ENCODE measurements at regions not wholly inside any gene's neighbourhood (a gene's known extent, or its start where the extent isn't known, plus 50 kb on each side); places are given as distances from the start of the nearest gene placed in this dataset.

GRCh38 chrX:14235004-14235403 lies 205.3 kb upstream of the GEMIN8 start (continued):
- TF ChIP-seq ARID4B (CRISPR knock-in tag; IDR thresholded peaks at IDR 0.05; ENCODE audit: borderline replicate concordance) (no peak), IRF2 (CRISPR knock-in tag; IDR thresholded peaks at IDR 0.05; ENCODE audit: borderline replicate concordance, low read depth) (no peak), ZNF219 (CRISPR knock-in tag; IDR thresholded peaks at IDR 0.05; ENCODE audit: borderline replicate concordance) (no peak), OVOL2 (CRISPR knock-in tag; IDR thresholded peaks at IDR 0.05; ENCODE audit: borderline replicate concordance) (no peak), TCF7 (CRISPR knock-in tag; IDR thresholded peaks at IDR 0.05; ENCODE audit: low read depth) (no peak), ZNF425 (CRISPR knock-in tag; conservative IDR thresholded peaks at IDR 0.05) (no peak)

GRCh38 chrX:14232688-14233087 lies 203.0 kb upstream of the GEMIN8 start:
- H3K4me3 Mint-ChIP-seq, result no peak overlapping the region
- peaks cover 11% of the 10 kb centered on the region for H3K36me3 Mint-ChIP-seq
- ATAC-seq (no peak), DNase-seq (ENCODE audit: low spot score) (no peak)
- CTCF ChIA-PET, result no interaction called here
- TF ChIP-seq SMAD4 (CRISPR knock-in tag; IDR thresholded peaks at IDR 0.05) (no peak), NFE2L1 (CRISPR knock-in tag; IDR thresholded peaks at IDR 0.05) (no peak)
- peaks cover 3% of the 10 kb centered on the region for H3K27me3 Mint-ChIP-seq (ENCODE audit: low read depth)
- H3K4me1 Mint-ChIP-seq, result peaks cover 5% of the 10 kb centered on the region; the same call in 1 of the 2 replicates
- no peak overlapping the region for H3K27ac Mint-ChIP-seq
- POLR2A ChIA-PET, result no interaction called here
- H3K9me3 Mint-ChIP-seq, result peaks cover 25% of the 10 kb centered on the region

- Mint-ChIP-seq H3K27me3 (ENCODE audit: low read depth) (no peaks in the 10 kb centered on the region), H3K27ac (no peak overlapping the region), H3K4me1 (peaks cover 5% of the 10 kb centered on the region; the same call in 1 of the 2 replicates), H3K4me3 (no peak overlapping the region), H3K9me3 (peaks cover 10% of the 10 kb centered on the region), H3K36me3 (peaks cover 4% of the 10 kb centered on the region; the same call in 1 of the 2 replicates)
- TF ChIP-seq PREB (CRISPR knock-in tag; IDR thresholded peaks at IDR 0.05; ENCODE audit: borderline replicate concordance) (no peak), ATF1 (CRISPR knock-in tag; IDR thresholded peaks at IDR 0.05) (no peak), IRF2 (CRISPR knock-in tag; IDR thresholded peaks at IDR 0.05; ENCODE audit: borderline replicate concordance, low read depth) (no peak), ZNF263 (CRISPR knock-in tag; IDR thresholded peaks at IDR 0.05; ENCODE audit: low read depth) (no peak), SMAD4 (CRISPR knock-in tag; IDR thresholded peaks at IDR 0.05) (no peak), NR3C1 (CRISPR knock-in tag; conservative IDR thresholded peaks at IDR 0.05; ENCODE audit: low read depth) (no peak), SOX15 (CRISPR knock-in tag; IDR thresholded peaks at IDR 0.05) (no peak), ZNF232 (CRISPR knock-in tag; IDR thresholded peaks at IDR 0.05) (no peak), OVOL2 (CRISPR knock-in tag; IDR thresholded peaks at IDR 0.05; ENCODE audit: borderline replicate concordance) (no peak), CREB1 (CRISPR knock-in tag; IDR thresholded peaks at IDR 0.05) (no peak), CTCF (IDR thresholded peaks at IDR 0.05) (no peak)
- DNase-seq (ENCODE audit: low spot score) (no peak), ATAC-seq (no peak)
- POLR2A ChIA-PET, result no interaction called here
- CTCF ChIA-PET, result no interaction called here
Measured at GRCh38 chrX:14228611-14229010, 198.9 kb upstream of the GEMIN8 start.
